HepG2 (cell line): ENCODE measurements at regions not wholly inside any gene's neighbourhood (a gene's known extent, or its start where the extent isn't known, plus 50 kb on each side); places are given as distances from the start of the nearest gene placed in this dataset.

Experiments
- ATAC-seq: fragments of 200-7000 bp; cut with Tn5 transposase; 3 replicates; pipeline ENCODE4 v1.9.1; 2020; ENCODE audit warnings: mild to moderate bottlenecking, moderate library complexity
- BruUV-seq: library from RNA; stranded (reverse); fragments of 400-500 nt; replicated peaks from 2 replicates; lab custom pipeline; 2021; lab: Mats Ljungman, UMichigan
- CTCF ChIA-PET: fragments of 300-600 bp; formaldehyde crosslinking; extraction: SDS; loops from one replicate; lab custom pipeline; 2021; ENCODE audit warnings: low total read pairs, inconsistent platforms, low intra/inter-chr PET ratio; lab: Yijun Ruan, JAX
- POLR2A ChIA-PET: fragments of 350-600 bp; sonication (Branson Sonifier 250); formaldehyde crosslinking; loops from one replicate; lab custom pipeline; 2020; ENCODE audit warnings: antibody characterized with exemption, inconsistent platforms; lab: Yijun Ruan, JAX
- DNase-seq: peaks from one replicate; pipeline ENCODE4 v3.0.0-alpha.2; 2015; ENCODE audit warnings: low spot score
- FAIRE-seq: peaks from 3 replicates; lab custom pipeline; 2011; peaks lifted over from hg19 to GRCh38; lab: Jason Lieb, UNC
- H2AFZ ChIP-seq: one replicate; pipeline ENCODE4 v1.6.1; 2011; ENCODE audit warnings: low read length, inconsistent platforms
- H3K27ac ChIP-seq: fragments of 300-600 bp; 3 replicates; pipeline ENCODE4 v1.8.0; 2011; ENCODE audit warnings: mixed run types, mild to moderate bottlenecking, mixed read lengths, low read length, inconsistent platforms; ENCODE audit not compliant: insufficient read depth; ENCODE audit errors: extremely low read length
- H3K27me3 ChIP-seq, 2 experiments: fragments of 200-600 bp in 1 of 2; 2 replicates in 1 of 2; 3 replicates in 1 of 2; pipeline versions ENCODE4 v1.6.0 to v1.8.0; 2011; ENCODE audit warnings: low read length in 2 of 2, mild to moderate bottlenecking in 2 of 2, moderate library complexity in 2 of 2, inconsistent platforms in 1 of 2; ENCODE audit not compliant: insufficient read depth in 2 of 2, control insufficient read depth in 1 of 2
- H3K36me3 ChIP-seq, 2 experiments: fragments of 200-600 bp in 1 of 2; replicated peaks in 1 of 2; 2 replicates in 1 of 2; 3 replicates in 1 of 2; pipeline versions ENCODE4 v1.5.1 to v1.8.0; 2011; ENCODE audit warnings: low read length in 2 of 2, inconsistent platforms in 1 of 2; ENCODE audit not compliant: insufficient read depth in 2 of 2, control insufficient read depth in 1 of 2
- H3K4me1 ChIP-seq: 2 replicates; pipeline ENCODE4 v1.5.1; 2012; ENCODE audit warnings: low read length, inconsistent platforms; ENCODE audit not compliant: insufficient read depth
- H3K4me2 ChIP-seq: 2 replicates; pipeline ENCODE4 v1.6.0; 2011; ENCODE audit warnings: low read depth, low read length, inconsistent platforms
- H3K4me3 ChIP-seq, 3 experiments: fragments of 200-600 bp in 1 of 3; sonication (generic), shearing (Covaris generic) in 1 of 3; replicated peaks in 1 of 3; 2 replicates each; pipeline ENCODE4 v1.5.1; 2011 to 2016; ENCODE audit warnings: low read length in 3 of 3, inconsistent platforms in 2 of 3, low read depth in 2 of 3, mild to moderate bottlenecking in 2 of 3, control low read depth in 1 of 3, mixed read lengths in 1 of 3; ENCODE audit not compliant: insufficient read depth in 1 of 3
- H3K79me2 ChIP-seq: one replicate; pipeline ENCODE4 v1.6.1; 2011; ENCODE audit warnings: low read length, inconsistent platforms; ENCODE audit not compliant: insufficient read depth
- H3K9ac ChIP-seq: 2 replicates; pipeline ENCODE4 v1.6.0; 2011; ENCODE audit warnings: mild to moderate bottlenecking, low read depth, low read length, inconsistent platforms; ENCODE audit not compliant: insufficient read depth
- H3K9me3 ChIP-seq: 2 replicates; pipeline ENCODE4 v1.5.1; 2012; ENCODE audit warnings: mild to moderate bottlenecking, low read length
- H4K20me1 ChIP-seq: 2 replicates; pipeline ENCODE4 v1.6.0; 2011; ENCODE audit warnings: inconsistent platforms, mild to moderate bottlenecking, low read length, moderate library complexity; ENCODE audit not compliant: insufficient read depth
- ZNF549 ChIP-seq: sonication (generic); formaldehyde crosslinking; IDR thresholded peaks from 2 replicates; pipeline ENCODE4 v1.5.0; 2020; ENCODE audit warnings: missing genetic modification reagents
- WGBS: methylation state at CpG from one replicate; pipeline ENCODE4 v1.1.6; 2017; ENCODE audit warnings: low lambda C conversion rate; 5-methylcytosine and 5-hydroxymethylcytosine counted together
- in situ Hi-C: cut with HindIII; loops from 2 replicates; pipeline ENCODE4 v1.10.0; 2017; ENCODE audit warnings: low pct_unique_long_range_greater_than_20kb; ENCODE audit not compliant: extremely low pct_ligation_motif_present
- intact Hi-C: fragments of 100-400 bp; cut with micrococcal nuclease; formaldehyde crosslinking; loops from one replicate; pipeline ENCODE4 v1.10.0; 2022; ENCODE audit not compliant: unreplicated experiment
- TF ChIP-seq, protein P1 (sequence below), 2 experiments: fragments of 450-650 bp in 1 of 2; sonication (generic) in 1 of 2; formaldehyde crosslinking in 1 of 2; IDR thresholded peaks; 2 replicates each; pipeline versions ENCODE4 v1.6.1 to v1.8.0; 2016 to 2022; ENCODE audit warnings: antibody characterized with exemption in 1 of 2, mild to moderate bottlenecking in 1 of 2, missing genetic modification reagents in 1 of 2

- H3K4me3 ChIP-seq = no peak overlapping the region
- 1% methylated on average over 2 of the region's 2 CpGs for WGBS
- TF ChIP-seq, protein P1, sequence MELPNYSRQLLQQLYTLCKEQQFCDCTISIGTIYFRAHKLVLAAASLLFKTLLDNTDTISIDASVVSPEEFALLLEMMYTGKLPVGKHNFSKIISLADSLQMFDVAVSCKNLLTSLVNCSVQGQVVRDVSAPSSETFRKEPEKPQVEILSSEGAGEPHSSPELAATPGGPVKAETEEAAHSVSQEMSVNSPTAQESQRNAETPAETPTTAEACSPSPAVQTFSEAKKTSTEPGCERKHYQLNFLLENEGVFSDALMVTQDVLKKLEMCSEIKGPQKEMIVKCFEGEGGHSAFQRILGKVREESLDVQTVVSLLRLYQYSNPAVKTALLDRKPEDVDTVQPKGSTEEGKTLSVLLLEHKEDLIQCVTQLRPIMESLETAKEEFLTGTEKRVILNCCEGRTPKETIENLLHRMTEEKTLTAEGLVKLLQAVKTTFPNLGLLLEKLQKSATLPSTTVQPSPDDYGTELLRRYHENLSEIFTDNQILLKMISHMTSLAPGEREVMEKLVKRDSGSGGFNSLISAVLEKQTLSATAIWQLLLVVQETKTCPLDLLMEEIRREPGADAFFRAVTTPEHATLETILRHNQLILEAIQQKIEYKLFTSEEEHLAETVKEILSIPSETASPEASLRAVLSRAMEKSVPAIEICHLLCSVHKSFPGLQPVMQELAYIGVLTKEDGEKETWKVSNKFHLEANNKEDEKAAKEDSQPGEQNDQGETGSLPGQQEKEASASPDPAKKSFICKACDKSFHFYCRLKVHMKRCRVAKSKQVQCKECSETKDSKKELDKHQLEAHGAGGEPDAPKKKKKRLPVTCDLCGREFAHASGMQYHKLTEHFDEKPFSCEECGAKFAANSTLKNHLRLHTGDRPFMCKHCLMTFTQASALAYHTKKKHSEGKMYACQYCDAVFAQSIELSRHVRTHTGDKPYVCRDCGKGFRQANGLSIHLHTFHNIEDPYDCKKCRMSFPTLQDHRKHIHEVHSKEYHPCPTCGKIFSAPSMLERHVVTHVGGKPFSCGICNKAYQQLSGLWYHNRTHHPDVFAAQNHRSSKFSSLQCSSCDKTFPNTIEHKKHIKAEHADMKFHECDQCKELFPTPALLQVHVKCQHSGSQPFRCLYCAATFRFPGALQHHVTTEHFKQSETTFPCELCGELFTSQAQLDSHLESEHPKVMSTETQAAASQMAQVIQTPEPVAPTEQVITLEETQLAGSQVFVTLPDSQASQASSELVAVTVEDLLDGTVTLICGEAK (IDR thresholded peaks at IDR 0.05) = peak; percentile 73
- TF ChIP-seq, protein P1 (CRISPR knock-in tag; IDR thresholded peaks at IDR 0.05) = no peak
- TF ChIP-seq ZNF549 (CRISPR knock-in tag) = no peak
- TF ChIP-seq, all 625 proteins: peak for 1
- no TSS peak for BruUV-seq
- in situ Hi-C loops (no loop called here), intact Hi-C loops (no loop called here)
- H3K4me2 ChIP-seq = no peak overlapping the region
- ChIA-PET POLR2A (no interaction called here), CTCF (no interaction called here)
- no peaks in the 10 kb centered on the region for H3K36me3 ChIP-seq
- H3K27me3 ChIP-seq = no peaks in the 10 kb centered on the region
- FAIRE-seq (no peak), DNase-seq (no peak), ATAC-seq (no peak)
- no peaks in the 10 kb centered on the region for H3K79me2 ChIP-seq
- no peak overlapping the region for H3K27ac ChIP-seq
- H4K20me1 ChIP-seq = no peaks in the 10 kb centered on the region
- no peak overlapping the region for H2AFZ ChIP-seq
- H3K9ac ChIP-seq = no peak overlapping the region
- H3K4me1 ChIP-seq = no peaks in the 10 kb centered on the region
- H3K9me3 ChIP-seq = no peaks in the 10 kb centered on the region
Measured at GRCh38 chr1:87922885-87923284, 594.2 kb downstream of the LMO4 start.
